ENCODE measurements at regions not wholly inside any gene's neighbourhood (a gene's known extent, or its start where the extent isn't known, plus 50 kb on each side); places are given as distances from the start of the nearest gene placed in this dataset.

DNA sequence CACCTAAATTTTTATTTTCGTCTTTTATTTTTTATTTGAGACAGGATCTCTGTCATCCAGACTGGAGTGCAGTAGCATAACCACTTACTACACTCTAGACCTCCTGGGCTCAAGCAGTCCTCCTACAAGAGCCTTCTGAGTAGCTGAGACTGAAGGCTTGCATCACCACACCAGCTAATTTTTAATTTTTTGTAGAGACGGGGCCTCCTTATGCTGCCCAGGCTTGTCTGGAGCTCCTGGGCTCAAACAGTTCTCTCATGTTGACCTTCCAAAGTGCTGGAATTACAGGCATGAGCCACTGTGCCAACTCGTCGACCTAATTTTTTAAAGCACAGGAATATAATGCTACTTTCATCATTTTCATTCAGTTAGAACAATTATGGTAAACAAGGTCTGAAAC is 405.4 kb downstream of the AR start:
- TF ChIP-seq, protein P1, sequence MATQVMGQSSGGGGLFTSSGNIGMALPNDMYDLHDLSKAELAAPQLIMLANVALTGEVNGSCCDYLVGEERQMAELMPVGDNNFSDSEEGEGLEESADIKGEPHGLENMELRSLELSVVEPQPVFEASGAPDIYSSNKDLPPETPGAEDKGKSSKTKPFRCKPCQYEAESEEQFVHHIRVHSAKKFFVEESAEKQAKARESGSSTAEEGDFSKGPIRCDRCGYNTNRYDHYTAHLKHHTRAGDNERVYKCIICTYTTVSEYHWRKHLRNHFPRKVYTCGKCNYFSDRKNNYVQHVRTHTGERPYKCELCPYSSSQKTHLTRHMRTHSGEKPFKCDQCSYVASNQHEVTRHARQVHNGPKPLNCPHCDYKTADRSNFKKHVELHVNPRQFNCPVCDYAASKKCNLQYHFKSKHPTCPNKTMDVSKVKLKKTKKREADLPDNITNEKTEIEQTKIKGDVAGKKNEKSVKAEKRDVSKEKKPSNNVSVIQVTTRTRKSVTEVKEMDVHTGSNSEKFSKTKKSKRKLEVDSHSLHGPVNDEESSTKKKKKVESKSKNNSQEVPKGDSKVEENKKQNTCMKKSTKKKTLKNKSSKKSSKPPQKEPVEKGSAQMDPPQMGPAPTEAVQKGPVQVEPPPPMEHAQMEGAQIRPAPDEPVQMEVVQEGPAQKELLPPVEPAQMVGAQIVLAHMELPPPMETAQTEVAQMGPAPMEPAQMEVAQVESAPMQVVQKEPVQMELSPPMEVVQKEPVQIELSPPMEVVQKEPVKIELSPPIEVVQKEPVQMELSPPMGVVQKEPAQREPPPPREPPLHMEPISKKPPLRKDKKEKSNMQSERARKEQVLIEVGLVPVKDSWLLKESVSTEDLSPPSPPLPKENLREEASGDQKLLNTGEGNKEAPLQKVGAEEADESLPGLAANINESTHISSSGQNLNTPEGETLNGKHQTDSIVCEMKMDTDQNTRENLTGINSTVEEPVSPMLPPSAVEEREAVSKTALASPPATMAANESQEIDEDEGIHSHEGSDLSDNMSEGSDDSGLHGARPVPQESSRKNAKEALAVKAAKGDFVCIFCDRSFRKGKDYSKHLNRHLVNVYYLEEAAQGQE (IDR thresholded peaks at IDR 0.05; ENCODE audit: insufficient read depth in 1 of 2, low read depth in 2 of 2, low read length in 1 of 2) = no peak
- TF ChIP-seq, protein P2, sequence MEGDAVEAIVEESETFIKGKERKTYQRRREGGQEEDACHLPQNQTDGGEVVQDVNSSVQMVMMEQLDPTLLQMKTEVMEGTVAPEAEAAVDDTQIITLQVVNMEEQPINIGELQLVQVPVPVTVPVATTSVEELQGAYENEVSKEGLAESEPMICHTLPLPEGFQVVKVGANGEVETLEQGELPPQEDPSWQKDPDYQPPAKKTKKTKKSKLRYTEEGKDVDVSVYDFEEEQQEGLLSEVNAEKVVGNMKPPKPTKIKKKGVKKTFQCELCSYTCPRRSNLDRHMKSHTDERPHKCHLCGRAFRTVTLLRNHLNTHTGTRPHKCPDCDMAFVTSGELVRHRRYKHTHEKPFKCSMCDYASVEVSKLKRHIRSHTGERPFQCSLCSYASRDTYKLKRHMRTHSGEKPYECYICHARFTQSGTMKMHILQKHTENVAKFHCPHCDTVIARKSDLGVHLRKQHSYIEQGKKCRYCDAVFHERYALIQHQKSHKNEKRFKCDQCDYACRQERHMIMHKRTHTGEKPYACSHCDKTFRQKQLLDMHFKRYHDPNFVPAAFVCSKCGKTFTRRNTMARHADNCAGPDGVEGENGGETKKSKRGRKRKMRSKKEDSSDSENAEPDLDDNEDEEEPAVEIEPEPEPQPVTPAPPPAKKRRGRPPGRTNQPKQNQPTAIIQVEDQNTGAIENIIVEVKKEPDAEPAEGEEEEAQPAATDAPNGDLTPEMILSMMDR (IDR thresholded peaks at IDR 0.05) = no peak
